GM23338 (cell line): ENCODE measurements at regions not wholly inside any gene's neighbourhood (a gene's known extent, or its start where the extent isn't known, plus 50 kb on each side); places are given as distances from the start of the nearest gene placed in this dataset.

Source experiments
- ATAC-seq: fragments of 200-7000 bp; cut with Tn5 transposase; 3 replicates; pipeline ENCODE4 v1.9.1; 2020
- DNase-seq: peaks from one replicate; pipeline ENCODE4 v3.0.0-alpha.2; 2015; ENCODE audit warnings: low spot score
- H2AFZ ChIP-seq: fragments of 200-600 bp; sonication (generic); 2 replicates; pipeline ENCODE4 v1.8.0; 2016; ENCODE audit warnings: antibody characterized with exemption, mild to moderate bottlenecking, moderate library complexity
- H3F3A ChIP-seq: fragments of 200-600 bp; sonication (generic); replicated peaks from 2 replicates; pipeline ENCODE4 v1.8.0; 2017; ENCODE audit warnings: antibody characterized with exemption, mixed run types, low read depth
- H3K27ac ChIP-seq: fragments of 200-600 bp; sonication (generic); 2 replicates; pipeline ENCODE4 v1.6.1; 2016; ENCODE audit warnings: low read depth
- H3K27me3 ChIP-seq: fragments of 200-600 bp; sonication (generic); 2 replicates; pipeline ENCODE4 v1.8.0; 2016; ENCODE audit warnings: mild to moderate bottlenecking, mixed run types, moderate library complexity; ENCODE audit not compliant: insufficient read depth
- H3K36me3 ChIP-seq: fragments of 200-600 bp; sonication (generic); 2 replicates; pipeline ENCODE4 v1.8.0; 2016; ENCODE audit warnings: mild to moderate bottlenecking; ENCODE audit not compliant: insufficient read depth
- H3K4me1 ChIP-seq: fragments of 200-600 bp; sonication (generic); 2 replicates; pipeline ENCODE4 v1.8.0; 2016; ENCODE audit warnings: mild to moderate bottlenecking, moderate library complexity; ENCODE audit not compliant: insufficient read depth
- H3K4me2 ChIP-seq: fragments of 200-600 bp; sonication (generic); 2 replicates; pipeline ENCODE4 v1.7.1; 2017; ENCODE audit warnings: mixed run types
- H3K4me3 ChIP-seq: fragments of 200-600 bp; sonication (generic); 2 replicates; pipeline ENCODE4 v1.6.1; 2016; ENCODE audit warnings: mixed run types
- H3K79me2 ChIP-seq: fragments of 200-600 bp; sonication (generic); replicated peaks from 2 replicates; pipeline ENCODE4 v1.8.0; 2017; ENCODE audit warnings: mild to moderate bottlenecking; ENCODE audit not compliant: insufficient read depth
- H3K9me2 ChIP-seq: fragments of 200-600 bp; sonication (generic); 2 replicates; pipeline ENCODE4 v1.8.0; 2017; ENCODE audit not compliant: insufficient read depth
- H4K20me1 ChIP-seq: fragments of 200-600 bp; sonication (generic); replicated peaks from 2 replicates; pipeline ENCODE4 v1.8.0; 2017; ENCODE audit warnings: mild to moderate bottlenecking; ENCODE audit not compliant: insufficient read depth
- H3K27ac Mint-ChIP-seq: 2 replicates; pipeline ENCODE4 v1.8.0; 2020; ENCODE audit warnings: inconsistent platforms, mild to moderate bottlenecking, moderate library complexity, mixed read lengths
- H3K27me3 Mint-ChIP-seq: 3 replicates; pipeline ENCODE4 v1.8.0; 2022; ENCODE audit warnings: low read depth, mild to moderate bottlenecking, moderate library complexity, mixed read lengths, inconsistent platforms; ENCODE audit not compliant: insufficient read depth, poor library complexity
- H3K36me3 Mint-ChIP-seq: 3 replicates; pipeline ENCODE4 v1.8.0; 2021; ENCODE audit warnings: low read depth, mild to moderate bottlenecking, inconsistent platforms, moderate library complexity, mixed read lengths
- H3K4me1 Mint-ChIP-seq: 3 replicates; pipeline ENCODE4 v1.8.0; 2020; ENCODE audit warnings: mild to moderate bottlenecking, inconsistent platforms, mixed read lengths
- H3K4me3 Mint-ChIP-seq: 3 replicates; pipeline ENCODE4 v1.8.0; 2021; ENCODE audit warnings: moderate library complexity, mild to moderate bottlenecking, inconsistent platforms, mixed read lengths
- H3K9me3 Mint-ChIP-seq: 3 replicates; pipeline ENCODE4 v1.8.0; 2020; ENCODE audit warnings: moderate library complexity, mild to moderate bottlenecking, inconsistent platforms, mixed read lengths
- CREB1 ChIP-seq: fragments of 250-450 bp; sonication (Bioruptor Pico); IDR thresholded peaks from 2 replicates; pipeline ENCODE4 v1.5.0; 2020; ENCODE audit warnings: low read depth, mild to moderate bottlenecking, moderate library complexity
- EZH2 ChIP-seq: fragments of 200-600 bp; sonication (generic); IDR thresholded peaks from one replicate; pipeline ENCODE4 v1.8.0; 2017; ENCODE audit warnings: antibody characterized with exemption, mild to moderate bottlenecking, low read depth; ENCODE audit not compliant: unreplicated experiment
- EZH2phosphoT487 ChIP-seq: fragments of 200-600 bp; sonication (generic); IDR thresholded peaks from one replicate; pipeline ENCODE4 v1.8.1; 2018; ENCODE audit warnings: antibody characterized with exemption; ENCODE audit not compliant: unreplicated experiment
- JUNB ChIP-seq: IDR thresholded peaks from one replicate; pipeline ENCODE4 v1.6.1; 2016; ENCODE audit warnings: antibody characterized with exemption; ENCODE audit not compliant: unreplicated experiment
- NANOG ChIP-seq: IDR thresholded peaks from 2 replicates; pipeline ENCODE4 v1.6.1; 2016; ENCODE audit warnings: antibody characterized with exemption, borderline replicate concordance
- POLR2AphosphoS5 ChIP-seq: IDR thresholded peaks from 2 replicates; pipeline ENCODE4 v1.6.1; 2016; ENCODE audit warnings: antibody characterized with exemption, low read depth
- STAT1 ChIP-seq: IDR thresholded peaks from one replicate; pipeline ENCODE4 v1.6.1; 2016; ENCODE audit warnings: antibody characterized with exemption; ENCODE audit not compliant: unreplicated experiment
- ZNF114 ChIP-seq: fragments of 250-450 bp; sonication (Bioruptor Pico); IDR thresholded peaks from 2 replicates; pipeline ENCODE4 v1.5.0; 2020; ENCODE audit warnings: mild to moderate bottlenecking, moderate library complexity
- TF ChIP-seq, protein P1 (sequence below): IDR thresholded peaks from 2 replicates; pipeline ENCODE4 v1.6.1; 2016; ENCODE audit warnings: antibody characterized with exemption
- TF ChIP-seq, protein P2 (sequence below): IDR thresholded peaks from one replicate; pipeline ENCODE4 v1.6.1; 2018; ENCODE audit warnings: antibody characterized with exemption; ENCODE audit not compliant: unreplicated experiment
- TF ChIP-seq, protein P3 (sequence below), 2 experiments: fragments of 200-600 bp in 1 of 2; sonication (generic) in 1 of 2; conservative IDR thresholded peaks; 2 replicates each; pipeline versions ENCODE4 v1.5.1 to v1.6.1; 2016 to 2017; ENCODE audit warnings: antibody characterized with exemption in 2 of 2, low read depth in 2 of 2, mild to moderate bottlenecking in 2 of 2, moderate library complexity in 1 of 2
- TF ChIP-seq, protein P4 (sequence below): fragments of 250-450 bp; sonication (Bioruptor Pico); IDR thresholded peaks from 2 replicates; pipeline ENCODE4 v1.5.0; 2020; ENCODE audit warnings: mild to moderate bottlenecking, moderate library complexity

DNA sequence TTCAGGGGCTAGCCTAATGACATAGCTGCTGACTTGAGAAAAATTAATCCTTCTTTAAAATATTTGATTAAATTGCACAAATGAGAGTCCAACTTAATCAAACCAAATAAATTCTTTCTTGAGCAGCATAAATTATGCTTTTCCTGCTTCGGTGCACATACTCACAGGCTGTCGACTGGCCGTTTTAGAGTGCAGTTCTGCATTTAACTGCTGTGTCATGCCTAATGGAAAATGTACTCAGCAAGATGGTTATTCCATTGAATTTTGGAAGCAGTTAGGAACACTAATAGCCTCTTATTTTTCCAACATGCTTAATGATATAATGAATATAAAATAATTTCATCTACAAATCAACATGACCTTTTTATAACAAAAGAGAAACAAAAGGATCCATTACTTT, 266.1 kb upstream of the LRIG3 start (continued):
- TF ChIP-seq, protein P1, sequence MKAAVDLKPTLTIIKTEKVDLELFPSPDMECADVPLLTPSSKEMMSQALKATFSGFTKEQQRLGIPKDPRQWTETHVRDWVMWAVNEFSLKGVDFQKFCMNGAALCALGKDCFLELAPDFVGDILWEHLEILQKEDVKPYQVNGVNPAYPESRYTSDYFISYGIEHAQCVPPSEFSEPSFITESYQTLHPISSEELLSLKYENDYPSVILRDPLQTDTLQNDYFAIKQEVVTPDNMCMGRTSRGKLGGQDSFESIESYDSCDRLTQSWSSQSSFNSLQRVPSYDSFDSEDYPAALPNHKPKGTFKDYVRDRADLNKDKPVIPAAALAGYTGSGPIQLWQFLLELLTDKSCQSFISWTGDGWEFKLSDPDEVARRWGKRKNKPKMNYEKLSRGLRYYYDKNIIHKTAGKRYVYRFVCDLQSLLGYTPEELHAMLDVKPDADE: no peak
- TF ChIP-seq POLR2AphosphoS5 (no peak), ZNF114 (CRISPR knock-in tag) (no peak)

DNA sequence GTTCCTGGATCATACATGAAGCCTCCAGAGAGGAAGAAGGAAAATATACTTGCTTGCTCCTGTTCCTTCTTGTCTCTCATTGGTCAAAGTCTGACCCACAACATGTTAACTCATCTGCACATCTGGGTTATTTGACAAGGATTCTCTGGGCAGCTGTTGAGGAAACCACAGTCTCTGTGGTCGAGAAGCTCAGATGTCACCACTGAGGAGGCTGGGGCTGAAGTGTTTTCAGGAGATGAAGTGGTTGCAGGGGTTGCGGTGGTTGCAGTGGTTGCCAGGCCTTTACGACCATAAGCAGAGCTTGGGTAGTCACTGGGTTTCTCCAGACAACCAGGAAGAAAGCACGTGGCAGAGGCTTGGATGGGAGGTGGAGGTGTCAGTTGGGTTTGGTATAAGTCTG, 265.0 kb upstream of the LRIG3 start:
- no peaks in the 10 kb centered on the region for H3F3A ChIP-seq
- DNase-seq: no peak
- H3K4me3 ChIP-seq: no peak overlapping the region
- Mint-ChIP-seq H3K36me3 (no peaks in the 10 kb centered on the region), H3K9me3 (no peaks in the 10 kb centered on the region), H3K4me3 (no peak overlapping the region), H3K27ac (no peak overlapping the region), H3K27me3 (peaks cover 3% of the 10 kb centered on the region), H3K4me1 (peaks cover 2% of the 10 kb centered on the region; the same call in 2 of the 3 replicates)
- no peaks in the 10 kb centered on the region for H3K27me3 ChIP-seq
- no peaks in the 10 kb centered on the region for H4K20me1 ChIP-seq
- ATAC-seq: no peak
- H2AFZ ChIP-seq: no peak overlapping the region
- no peaks in the 10 kb centered on the region for H3K36me3 ChIP-seq
- H3K4me1 ChIP-seq: no peaks in the 10 kb centered on the region
- no peaks in the 10 kb centered on the region for H3K9me2 ChIP-seq
- H3K27ac ChIP-seq: no peak overlapping the region
- no peak overlapping the region for H3K4me2 ChIP-seq
- H3K79me2 ChIP-seq: no peaks in the 10 kb centered on the region
- TF ChIP-seq, protein P2, sequence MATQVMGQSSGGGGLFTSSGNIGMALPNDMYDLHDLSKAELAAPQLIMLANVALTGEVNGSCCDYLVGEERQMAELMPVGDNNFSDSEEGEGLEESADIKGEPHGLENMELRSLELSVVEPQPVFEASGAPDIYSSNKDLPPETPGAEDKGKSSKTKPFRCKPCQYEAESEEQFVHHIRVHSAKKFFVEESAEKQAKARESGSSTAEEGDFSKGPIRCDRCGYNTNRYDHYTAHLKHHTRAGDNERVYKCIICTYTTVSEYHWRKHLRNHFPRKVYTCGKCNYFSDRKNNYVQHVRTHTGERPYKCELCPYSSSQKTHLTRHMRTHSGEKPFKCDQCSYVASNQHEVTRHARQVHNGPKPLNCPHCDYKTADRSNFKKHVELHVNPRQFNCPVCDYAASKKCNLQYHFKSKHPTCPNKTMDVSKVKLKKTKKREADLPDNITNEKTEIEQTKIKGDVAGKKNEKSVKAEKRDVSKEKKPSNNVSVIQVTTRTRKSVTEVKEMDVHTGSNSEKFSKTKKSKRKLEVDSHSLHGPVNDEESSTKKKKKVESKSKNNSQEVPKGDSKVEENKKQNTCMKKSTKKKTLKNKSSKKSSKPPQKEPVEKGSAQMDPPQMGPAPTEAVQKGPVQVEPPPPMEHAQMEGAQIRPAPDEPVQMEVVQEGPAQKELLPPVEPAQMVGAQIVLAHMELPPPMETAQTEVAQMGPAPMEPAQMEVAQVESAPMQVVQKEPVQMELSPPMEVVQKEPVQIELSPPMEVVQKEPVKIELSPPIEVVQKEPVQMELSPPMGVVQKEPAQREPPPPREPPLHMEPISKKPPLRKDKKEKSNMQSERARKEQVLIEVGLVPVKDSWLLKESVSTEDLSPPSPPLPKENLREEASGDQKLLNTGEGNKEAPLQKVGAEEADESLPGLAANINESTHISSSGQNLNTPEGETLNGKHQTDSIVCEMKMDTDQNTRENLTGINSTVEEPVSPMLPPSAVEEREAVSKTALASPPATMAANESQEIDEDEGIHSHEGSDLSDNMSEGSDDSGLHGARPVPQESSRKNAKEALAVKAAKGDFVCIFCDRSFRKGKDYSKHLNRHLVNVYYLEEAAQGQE: no peak
- TF ChIP-seq POLR2AphosphoS5 (no peak), CREB1 (no peak), EZH2phosphoT487 (no peak), EZH2 (no peak), JUNB (no peak), ZNF114 (CRISPR knock-in tag) (no peak), NANOG (no peak), STAT1 (no peak)
- TF ChIP-seq, protein P3, sequence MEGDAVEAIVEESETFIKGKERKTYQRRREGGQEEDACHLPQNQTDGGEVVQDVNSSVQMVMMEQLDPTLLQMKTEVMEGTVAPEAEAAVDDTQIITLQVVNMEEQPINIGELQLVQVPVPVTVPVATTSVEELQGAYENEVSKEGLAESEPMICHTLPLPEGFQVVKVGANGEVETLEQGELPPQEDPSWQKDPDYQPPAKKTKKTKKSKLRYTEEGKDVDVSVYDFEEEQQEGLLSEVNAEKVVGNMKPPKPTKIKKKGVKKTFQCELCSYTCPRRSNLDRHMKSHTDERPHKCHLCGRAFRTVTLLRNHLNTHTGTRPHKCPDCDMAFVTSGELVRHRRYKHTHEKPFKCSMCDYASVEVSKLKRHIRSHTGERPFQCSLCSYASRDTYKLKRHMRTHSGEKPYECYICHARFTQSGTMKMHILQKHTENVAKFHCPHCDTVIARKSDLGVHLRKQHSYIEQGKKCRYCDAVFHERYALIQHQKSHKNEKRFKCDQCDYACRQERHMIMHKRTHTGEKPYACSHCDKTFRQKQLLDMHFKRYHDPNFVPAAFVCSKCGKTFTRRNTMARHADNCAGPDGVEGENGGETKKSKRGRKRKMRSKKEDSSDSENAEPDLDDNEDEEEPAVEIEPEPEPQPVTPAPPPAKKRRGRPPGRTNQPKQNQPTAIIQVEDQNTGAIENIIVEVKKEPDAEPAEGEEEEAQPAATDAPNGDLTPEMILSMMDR (conservative IDR thresholded peaks at IDR 0.05; ENCODE audit: low read depth in 2 of 2): no peak
- TF ChIP-seq, protein P4, sequence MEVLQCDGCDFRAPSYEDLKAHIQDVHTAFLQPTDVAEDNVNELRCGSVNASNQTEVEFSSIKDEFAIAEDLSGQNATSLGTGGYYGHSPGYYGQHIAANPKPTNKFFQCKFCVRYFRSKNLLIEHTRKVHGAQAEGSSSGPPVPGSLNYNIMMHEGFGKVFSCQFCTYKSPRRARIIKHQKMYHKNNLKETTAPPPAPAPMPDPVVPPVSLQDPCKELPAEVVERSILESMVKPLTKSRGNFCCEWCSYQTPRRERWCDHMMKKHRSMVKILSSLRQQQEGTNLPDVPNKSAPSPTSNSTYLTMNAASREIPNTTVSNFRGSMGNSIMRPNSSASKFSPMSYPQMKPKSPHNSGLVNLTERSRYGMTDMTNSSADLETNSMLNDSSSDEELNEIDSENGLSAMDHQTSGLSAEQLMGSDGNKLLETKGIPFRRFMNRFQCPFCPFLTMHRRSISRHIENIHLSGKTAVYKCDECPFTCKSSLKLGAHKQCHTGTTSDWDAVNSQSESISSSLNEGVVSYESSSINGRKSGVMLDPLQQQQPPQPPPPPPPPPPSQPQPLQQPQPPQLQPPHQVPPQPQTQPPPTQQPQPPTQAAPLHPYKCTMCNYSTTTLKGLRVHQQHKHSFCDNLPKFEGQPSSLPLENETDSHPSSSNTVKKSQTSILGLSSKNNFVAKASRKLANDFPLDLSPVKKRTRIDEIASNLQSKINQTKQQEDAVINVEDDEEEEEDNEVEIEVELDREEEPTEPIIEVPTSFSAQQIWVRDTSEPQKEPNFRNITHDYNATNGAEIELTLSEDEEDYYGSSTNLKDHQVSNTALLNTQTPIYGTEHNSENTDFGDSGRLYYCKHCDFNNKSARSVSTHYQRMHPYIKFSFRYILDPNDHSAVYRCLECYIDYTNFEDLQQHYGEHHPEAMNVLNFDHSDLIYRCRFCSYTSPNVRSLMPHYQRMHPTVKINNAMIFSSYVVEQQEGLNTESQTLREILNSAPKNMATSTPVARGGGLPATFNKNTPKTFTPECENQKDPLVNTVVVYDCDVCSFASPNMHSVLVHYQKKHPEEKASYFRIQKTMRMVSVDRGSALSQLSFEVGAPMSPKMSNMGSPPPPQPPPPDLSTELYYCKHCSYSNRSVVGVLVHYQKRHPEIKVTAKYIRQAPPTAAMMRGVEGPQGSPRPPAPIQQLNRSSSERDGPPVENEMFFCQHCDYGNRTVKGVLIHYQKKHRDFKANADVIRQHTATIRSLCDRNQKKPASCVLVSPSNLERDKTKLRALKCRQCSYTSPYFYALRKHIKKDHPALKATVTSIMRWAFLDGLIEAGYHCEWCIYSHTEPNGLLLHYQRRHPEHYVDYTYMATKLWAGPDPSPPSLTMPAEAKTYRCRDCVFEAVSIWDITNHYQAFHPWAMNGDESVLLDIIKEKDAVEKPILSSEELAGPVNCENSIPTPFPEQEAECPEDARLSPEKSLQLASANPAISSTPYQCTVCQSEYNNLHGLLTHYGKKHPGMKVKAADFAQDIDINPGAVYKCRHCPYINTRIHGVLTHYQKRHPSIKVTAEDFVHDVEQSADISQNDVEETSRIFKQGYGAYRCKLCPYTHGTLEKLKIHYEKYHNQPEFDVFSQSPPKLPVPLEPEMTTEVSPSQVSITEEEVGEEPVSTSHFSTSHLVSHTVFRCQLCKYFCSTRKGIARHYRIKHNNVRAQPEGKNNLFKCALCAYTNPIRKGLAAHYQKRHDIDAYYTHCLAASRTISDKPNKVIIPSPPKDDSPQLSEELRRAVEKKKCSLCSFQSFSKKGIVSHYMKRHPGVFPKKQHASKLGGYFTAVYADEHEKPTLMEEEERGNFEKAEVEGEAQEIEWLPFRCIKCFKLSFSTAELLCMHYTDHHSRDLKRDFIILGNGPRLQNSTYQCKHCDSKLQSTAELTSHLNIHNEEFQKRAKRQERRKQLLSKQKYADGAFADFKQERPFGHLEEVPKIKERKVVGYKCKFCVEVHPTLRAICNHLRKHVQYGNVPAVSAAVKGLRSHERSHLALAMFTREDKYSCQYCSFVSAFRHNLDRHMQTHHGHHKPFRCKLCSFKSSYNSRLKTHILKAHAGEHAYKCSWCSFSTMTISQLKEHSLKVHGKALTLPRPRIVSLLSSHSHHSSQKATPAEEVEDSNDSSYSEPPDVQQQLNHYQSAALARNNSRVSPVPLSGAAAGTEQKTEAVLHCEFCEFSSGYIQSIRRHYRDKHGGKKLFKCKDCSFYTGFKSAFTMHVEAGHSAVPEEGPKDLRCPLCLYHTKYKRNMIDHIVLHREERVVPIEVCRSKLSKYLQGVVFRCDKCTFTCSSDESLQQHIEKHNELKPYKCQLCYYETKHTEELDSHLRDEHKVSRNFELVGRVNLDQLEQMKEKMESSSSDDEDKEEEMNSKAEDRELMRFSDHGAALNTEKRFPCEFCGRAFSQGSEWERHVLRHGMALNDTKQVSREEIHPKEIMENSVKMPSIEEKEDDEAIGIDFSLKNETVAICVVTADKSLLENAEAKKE (CRISPR knock-in tag): no peak
- TF ChIP-seq, protein P1: no peak
